ENCODE measurements at regions not wholly inside any gene's neighbourhood (a gene's known extent, or its start where the extent isn't known, plus 50 kb on each side); places are given as distances from the start of the nearest gene placed in this dataset.

DNA sequence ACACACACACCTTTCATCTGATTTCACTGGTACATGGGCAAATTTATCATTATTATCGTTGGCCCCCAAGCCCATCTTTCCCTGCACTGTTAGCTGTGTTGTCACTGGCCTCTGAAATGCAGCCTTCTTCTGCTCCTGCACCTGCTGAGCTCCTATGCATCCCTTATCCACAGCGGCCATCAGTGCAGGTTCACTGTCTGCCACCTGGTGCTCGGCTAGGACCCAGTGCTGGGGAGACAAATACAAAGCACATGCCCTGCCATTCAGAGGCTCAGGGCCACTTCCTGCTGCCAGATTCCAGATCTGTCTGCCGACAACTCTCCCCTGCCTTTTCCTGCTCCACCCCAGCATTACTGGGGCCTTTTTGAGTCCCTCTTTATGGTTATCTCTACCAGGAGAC lies 1205.4 kb downstream of the TBC1D22A start:
- DNase-seq: no peak

DNA sequence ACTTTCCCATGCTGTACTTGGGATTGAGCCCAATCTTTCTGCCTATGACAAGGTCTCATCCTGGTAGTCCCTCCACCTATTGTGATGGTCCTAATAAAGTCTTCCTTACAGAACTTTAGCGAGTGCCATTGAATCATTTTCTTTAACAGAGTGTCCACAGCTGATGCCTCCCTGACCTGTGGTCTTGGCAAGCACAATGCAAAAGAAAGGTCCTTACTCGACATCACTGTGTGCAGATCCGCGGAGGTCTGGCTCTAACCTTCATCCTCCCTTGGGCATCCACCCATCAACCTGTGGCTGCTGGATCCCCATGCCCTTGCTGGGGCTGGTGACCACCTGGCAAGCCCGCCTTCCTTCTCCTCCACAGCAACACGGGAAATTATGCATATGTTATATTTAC lies 1203.9 kb downstream of the TBC1D22A start:
- no peak for DNase-seq

DNA sequence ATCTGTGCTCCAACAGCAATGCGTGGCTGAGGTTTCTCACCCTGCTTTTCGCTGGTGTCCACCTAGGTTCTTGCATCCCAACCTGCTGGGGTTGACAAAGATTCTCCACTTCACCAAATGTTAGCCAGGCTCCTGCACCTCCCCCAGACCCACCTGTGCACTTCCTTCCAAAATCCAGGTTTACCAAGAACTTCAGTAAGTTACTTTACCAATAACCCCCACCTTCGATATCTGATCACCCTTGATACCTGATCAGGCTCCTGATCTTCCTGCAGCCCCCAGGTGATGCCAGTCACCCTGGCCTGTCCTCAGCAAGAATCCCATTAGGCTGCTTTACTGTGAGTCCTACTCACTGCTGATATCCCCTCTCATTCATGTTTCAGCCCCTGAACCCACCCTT lies 1203.4 kb downstream of the TBC1D22A start:
- no peak for DNase-seq

DNA sequence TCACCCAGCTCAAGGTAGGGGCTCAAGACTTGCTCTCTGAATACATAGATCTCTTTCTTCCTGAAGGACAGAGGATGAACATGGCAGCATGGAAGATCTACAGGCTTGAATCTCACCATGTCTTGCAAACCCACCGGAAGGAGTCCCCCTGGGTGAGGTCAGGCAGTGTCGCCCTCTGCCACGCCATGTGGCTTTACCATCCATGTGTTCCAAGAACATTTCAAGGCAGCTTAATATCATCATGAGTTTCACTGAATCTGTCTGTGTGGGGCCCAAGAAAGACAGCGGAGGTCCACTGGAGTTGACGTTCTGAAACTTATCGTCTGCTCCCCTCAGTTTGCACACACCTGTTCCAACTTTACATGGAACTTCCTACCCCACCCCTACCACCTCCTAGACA lies 1202.6 kb downstream of the TBC1D22A start:
- no peak for DNase-seq

DNA sequence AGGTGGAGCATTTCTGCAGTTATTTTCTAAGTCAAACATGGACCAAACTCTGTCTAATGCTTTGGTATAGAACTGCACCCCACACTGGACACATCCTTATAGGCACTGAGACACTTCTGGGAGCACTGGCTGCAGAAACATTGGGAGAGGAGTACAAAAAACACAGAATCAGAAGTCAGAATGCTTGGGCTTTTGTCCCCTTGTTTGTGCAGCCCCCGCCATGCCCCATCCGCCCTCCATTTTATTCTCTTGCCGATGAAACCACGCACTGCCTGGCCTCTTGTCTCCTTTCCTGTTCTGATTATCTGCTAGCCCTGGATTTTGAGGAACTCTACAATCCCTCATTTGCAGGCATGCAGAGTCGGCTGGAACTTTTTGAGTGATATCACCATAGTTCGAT lies 1201.2 kb downstream of the TBC1D22A start:
- no peak for DNase-seq

DNA sequence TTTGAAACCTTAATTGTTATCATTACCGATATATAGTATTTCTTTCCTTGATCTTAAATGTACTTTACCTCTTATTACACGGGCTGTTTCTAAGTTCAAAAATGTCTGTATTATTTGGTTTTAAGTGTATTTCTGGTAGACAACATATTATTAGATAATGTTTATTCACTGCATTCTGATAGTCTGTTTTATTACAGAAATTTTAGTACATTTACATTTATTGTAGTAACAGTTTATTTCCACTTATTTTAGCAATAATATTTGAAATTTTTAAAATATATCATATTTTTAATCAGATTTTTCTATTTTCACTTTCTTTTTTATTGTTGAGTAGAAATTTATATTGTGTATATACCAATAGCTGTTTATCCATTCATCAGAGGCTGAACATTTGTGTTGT lies 1195.2 kb downstream of the TBC1D22A start:
- DNase-seq: no peak

DNA sequence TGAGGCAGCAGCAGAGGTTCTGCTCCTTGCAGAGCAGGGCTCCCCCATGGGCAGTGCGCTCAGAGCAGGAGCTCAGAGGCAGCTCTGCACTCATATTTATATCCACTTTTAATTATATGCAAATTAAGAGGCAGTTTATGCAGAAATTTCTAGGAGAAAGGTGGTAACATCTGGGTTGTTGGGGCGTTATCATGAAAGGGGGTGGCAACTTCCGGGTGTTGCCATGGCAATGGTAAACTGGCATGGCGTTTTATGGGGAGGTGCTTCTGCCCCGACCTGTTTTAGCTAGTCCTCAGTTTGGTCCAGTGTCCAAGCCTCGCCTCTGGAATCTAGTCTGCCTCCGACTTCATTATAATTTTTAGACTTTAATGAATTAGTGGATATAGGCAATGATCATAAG lies 1191.7 kb downstream of the TBC1D22A start:
- DNase-seq: no peak

DNA sequence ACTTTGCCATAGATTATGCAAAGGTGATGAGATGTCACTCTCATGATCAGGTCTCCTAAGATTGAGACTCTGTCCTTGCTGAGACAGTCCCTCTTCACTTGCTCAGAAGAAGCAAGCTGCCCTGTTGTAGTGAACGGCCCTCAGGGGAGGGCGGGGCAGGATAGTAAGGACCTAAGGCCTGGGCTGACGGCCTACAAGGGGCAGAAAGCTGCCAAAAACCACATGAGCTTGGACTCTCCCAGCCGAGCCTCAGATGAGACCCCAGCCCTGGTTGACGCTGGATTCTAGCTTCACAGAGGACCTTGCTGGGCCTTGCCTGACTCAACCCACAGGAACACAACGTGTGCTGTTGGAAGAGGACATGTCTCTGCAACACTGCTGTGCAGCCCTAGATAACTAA lies 1182.5 kb downstream of the TBC1D22A start:
- no peak for DNase-seq

DNA sequence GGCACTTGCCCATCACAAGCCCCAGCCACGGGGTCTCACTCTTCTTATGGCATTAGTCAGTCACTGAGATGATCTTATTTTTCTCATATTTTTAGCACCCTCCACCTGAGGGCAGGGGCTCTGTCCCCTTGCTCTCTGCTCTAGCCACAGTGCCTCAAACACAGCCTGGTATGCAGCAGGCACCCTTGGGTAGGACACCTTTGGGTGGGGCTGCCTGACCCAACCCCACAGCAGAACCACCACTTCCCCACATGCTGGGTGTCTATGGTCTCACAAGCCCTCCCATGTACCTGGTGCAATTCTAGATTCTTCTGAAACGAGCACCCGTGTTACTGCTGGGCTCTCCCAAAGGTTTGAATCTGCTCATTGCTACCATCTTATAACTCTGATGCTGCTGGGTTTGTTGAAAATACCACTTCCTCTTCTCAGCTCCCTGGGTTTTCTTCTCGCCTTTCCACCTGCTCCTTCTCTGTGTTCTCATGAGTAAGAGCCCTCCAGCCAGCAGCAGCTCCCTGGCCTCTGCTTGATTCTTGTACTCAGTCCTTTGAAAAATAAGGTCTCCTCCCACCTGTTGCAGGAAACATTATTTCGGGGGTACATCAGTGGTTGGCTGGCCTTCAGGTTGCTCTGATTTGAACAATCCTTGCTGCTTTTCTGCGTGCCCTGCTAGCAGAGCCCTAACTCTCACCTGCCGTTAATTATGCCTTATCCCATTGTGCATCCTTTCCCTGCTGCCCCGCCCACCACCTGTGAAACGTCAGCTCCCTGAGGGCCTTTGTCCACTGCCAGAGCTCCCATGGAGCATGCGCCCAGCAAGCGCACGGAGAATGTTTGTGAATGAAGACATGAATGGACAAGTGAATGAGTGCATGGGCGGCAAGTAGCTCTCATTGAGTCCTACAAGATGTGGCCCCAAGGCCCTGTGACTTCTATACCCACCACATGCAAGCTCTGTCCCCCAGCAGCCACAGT lies 1181.6 kb downstream of the TBC1D22A start:
- DNase-seq: no peak

DNA sequence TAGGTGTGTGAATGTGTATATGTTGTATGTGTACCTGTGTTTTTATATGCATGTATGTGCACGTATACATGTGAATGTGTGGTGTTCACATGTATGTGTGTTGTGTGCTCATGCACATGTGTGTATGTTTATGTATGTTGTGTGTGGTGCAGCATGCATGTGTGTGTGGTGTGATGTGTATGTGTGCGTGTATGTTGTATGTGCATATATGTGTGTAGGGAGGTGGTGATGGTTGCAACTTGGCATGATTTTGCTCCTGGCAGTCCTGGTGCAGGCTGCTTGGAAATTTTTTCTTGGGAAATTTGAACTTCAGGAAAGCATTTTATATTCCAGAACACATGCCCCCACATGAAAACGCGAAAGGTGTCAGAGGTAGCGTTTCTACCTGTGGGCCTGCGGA lies 1177.8 kb downstream of the TBC1D22A start:
- no peak for DNase-seq

DNA sequence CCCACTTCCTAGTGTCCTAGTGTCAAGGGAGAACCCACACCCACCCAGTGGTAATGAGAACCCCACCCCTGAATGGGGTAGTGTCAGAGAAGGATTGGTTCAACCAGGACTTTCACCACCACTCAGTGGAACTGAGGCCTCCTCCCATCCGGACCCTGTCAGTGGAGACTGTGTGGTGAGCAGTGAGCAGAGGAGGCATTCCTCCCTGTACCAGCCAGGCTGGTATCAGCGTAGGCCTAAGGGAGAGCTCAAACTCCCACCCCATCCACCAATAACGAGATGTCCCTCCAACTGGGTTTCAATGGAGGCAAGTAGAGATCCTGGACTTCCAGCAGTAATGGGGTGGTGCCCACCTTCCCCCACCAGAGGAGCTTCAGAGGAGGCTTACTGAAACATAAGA lies 1171.4 kb downstream of the TBC1D22A start:
- DNase-seq: no peak

DNA sequence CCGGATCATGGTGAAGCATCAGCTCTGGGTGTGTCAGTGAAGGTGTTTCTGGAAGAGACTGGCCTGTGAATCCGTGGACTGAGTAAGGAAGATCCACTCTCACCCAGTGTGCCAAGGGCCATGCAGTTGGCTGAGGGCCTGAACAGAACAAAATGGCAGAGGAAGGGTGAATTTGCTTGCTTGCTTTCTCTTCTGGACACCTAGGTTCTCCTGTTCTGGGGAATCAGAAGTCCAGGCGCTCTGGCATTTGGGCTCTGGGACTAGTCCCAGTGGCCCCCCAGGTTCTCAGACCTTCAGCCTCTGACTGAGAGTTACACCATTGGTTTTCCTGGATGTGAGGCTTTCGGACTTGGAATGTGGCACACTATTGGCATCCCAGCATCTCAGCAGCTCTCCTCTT lies 1170.8 kb downstream of the TBC1D22A start:
- no peak for DNase-seq

DNA sequence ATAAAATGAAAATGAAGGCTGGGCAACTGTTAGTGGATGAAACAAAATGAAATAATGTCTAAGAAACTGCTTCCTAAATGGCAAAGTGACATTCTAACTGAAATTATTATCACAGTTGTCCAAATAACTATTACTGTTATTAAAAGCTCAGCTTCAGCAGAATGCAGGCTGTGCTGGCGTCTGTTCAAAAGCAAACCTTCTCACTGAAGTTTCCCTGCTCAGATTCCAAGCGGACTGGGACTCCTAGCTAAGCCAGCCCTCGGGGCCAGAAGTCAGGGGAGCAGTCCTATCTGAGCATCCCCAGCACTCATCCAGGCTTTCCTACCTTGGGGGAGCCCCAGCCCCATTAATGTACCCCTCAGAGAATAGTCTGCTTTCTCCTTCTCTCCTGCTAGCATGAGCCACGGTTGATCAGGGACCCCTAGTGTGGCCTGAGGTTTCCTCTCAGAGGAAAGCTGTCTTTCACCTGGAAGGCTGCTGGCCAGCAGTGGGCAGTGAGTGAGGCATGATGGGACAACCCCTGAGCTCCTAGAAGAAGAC lies 1167.3 kb downstream of the TBC1D22A start:
- DNase-seq: no peak

DNA sequence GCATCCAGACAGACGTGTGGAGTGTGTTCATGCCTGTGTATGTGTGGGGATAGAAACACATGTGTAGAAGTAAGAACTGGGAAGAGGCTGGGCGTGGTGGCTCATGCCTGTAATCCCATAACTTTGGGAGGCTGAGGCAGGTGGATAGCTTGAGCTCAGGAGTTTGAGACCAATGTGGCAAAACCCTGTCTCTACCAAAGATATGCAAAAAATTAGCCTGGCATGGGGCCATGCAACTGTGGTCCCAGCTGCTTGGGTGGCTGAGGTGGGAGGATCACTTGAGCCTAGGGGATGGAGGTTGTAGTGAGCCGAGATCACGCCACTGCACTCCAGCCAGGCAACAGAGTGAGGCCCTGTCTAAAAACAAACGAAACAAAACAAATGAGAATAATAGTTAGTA lies 1166.6 kb downstream of the TBC1D22A start:
- no peak for DNase-seq

DNA sequence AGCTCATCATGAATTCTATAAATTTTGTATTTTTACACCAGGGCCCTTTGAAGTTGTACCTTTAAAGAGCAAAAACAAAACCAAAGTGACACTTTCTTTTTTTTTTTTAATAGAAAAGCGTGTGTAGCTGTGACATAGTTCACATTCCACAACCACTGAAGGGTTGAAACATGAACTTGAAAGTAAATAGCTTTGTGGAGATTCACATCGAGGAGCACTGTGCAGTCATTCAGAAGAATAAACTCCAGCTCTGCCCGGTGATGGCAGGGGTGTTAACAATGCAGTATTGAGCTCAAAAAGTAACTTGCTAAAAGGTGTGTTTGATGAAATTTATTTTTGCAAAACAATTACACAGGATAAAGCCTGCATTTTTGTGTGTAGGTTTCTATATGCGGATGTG lies 1166.2 kb downstream of the TBC1D22A start:
- no peak for DNase-seq

DNA sequence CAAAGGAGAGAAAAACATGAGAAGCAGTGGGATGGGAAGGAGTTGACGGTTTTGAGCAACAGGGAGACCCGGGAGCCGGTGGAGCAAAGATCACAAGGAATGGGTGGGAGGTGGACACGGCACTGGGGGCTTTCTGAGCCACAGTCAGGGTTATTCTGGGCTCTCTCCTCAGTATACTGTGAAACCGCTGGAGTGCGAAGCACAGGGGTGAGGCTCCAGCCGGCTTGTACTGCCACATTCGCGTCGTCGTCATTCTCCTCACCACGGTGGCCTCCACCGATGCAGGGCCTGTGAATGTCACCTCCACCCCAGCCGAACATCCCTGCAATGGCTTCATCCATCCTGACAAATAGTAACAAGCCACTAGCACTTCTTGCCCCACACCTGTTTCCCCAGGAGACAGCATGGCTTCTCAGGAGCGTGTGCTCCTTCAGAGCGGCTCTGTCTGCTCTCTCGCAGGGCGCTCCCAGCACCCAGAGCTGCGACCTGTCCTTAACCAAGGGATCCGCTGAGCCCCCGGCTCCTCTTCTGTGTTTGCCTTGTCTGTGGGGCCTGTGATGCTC lies 1165.3 kb downstream of the TBC1D22A start:
- DNase-seq: no peak

DNA sequence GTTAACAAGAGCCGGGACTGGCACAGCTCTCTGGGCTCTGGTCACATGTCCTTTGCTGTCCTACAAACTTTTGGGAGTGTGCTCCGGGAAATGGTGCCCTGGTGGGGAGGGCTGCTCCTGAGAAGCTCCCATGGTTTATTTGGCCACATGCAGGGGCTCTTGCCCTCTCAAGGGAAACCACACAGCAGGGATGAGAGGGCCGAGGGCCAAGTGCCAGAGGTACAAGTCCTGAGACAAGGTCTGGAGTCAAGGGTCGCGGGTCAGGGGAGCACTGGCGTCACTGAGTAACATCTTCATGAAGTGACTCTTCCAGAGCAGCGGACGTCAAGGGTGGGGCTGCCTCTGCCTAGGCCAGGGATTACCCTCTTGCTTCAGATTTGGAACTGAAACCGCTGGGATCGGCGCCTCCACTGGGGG lies 1160.6 kb downstream of the TBC1D22A start:
- no peak for DNase-seq

DNA sequence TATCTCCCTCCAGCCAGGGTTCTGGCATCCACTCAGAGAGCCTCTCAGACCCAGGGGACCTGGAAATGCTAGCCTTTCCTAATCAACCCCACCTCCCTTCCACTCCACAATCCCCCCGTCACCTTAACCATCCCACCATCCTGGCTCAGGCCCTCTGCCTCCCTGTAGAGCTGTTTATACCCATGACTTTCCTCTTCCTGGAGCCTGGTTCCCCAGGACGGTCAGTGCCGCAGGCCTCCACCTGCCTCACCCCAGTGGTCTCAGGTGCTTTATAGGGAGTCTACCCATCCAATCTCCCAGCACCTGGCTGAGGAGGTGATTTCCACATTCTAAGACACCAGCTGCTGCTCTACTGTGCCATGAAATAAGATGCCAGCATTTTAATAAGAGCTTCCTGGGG lies 1159.5 kb downstream of the TBC1D22A start:
- no peak for DNase-seq

DNA sequence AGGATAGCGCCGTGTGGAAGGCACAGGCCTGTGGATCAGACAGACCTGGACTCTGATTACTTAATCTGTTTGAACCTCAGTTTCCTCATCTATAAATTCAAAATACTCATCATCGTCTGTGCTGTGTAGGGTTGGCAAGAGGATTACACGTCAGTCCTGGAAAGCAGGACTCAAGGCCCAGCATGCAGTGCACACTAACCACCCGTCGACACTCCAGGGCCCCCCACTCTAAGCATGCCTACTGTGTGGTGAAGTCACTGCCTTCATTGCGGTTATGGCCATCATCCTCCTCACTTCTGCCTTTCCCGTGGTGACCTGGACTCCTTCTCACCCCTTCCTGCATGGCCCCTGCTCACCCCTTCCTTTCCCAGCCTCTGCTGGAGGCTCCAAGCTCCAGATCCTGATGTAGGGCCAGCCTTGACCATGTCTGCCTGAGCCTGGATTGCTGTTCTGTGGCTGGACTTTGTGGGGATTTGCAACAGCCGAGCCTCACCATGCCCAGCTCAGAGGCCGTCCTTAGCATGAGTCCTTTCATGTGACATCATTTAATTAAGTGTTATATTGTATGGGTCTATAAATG lies 1158.0 kb downstream of the TBC1D22A start:
- no peak for DNase-seq

DNA sequence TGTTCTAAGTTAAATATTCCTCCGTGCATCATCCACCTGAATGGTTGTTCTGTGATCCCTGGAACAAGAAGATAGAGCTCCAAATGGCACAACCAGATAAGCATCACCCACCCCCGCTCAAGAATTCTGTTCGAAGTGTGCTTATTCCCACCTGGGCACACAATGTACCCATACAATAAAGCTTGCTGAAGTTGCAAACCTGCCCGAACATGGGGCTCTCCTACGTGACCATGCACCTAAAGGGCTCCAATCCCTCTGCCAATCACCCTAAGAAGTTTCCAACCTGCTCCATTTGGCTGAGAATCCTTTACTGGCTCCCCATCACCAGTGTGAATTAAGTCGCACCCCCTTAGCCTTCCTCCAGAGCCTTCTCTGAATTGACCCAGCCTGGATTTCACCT lies 1157.4 kb downstream of the TBC1D22A start:
- no peak for DNase-seq

DNA sequence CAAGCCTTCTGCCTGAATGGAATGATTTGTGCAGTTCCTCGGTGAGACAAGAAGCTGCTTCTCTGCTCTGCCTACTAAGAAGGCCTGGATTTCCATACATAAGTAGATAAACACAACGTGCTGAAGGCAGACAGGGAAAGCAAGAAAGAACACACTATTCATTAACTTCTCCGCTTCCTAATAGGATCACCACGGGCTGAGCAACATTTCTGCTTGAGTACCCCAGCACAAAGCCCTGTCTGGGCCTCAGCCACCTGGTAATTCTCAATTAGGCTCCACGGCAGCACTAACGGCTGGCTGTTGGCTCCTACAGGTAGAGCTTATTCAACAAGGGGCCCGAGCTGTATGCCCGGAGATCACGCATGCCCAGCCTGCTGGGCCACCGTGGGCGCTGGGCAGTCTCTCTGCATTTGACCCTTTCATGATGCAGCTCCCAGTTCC lies 1156.6 kb downstream of the TBC1D22A start:
- no peak for DNase-seq

DNA sequence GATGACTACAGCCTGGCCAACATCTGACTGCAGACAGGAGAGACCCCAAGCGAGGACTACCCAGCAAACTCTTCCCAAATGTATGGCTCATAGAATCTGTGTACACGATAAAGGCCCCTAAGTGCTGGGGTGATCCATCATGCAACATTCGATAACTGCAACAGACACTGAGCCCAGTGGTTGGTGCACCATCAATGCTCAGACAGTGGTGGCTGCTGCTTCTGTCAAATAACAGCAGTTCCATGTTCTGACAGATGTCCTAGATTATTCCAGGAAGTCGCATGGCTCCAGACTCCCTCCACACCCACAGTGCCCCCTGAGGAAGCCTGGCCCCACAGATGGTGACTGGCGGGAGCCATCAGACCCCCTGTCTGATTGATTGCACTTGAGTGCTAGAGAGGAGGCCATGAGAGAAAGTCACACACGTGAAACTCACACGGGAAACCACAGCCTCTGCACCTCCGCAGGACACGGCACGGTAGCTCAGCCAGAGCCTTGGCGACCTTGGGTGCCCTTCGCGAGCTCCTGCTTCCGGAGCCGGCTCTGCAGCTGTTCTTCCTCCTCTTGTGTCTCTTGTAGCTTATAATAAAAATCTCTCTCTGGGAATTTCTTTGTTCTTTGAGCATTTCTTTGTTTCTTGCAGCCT lies 1155.9 kb downstream of the TBC1D22A start:
- DNase-seq: peak; percentile 31

DNA sequence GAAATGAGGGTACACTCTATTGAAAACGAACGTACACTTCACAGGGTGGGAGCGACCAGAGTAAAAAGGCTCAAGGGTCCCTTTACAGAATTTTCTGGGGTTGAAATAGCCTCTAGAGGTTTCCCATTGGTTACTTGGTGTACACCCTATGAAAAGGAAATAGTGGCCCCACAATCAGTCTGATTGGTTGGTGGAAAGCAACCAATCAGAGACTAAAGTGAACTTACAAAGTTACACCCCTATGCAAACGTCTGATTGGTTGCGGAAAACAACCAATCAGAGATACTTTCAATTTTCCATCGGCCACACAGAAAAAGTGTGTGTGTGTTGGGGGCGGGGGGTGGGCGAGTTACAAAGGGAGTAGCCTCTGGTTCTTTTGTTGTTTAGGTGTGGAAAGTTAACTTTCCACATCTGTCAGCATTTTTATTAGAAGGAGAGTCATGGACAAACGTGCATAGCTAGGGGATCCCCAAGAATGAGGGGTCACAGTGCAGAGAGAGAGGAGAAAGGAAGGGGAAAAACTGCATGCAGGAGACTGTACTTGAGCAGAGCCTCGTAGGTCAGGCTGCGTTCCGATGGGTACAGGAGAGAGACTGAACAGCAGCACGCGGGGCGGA lies 1152.1 kb downstream of the TBC1D22A start:
- DNase-seq: no peak
